Dendritic cell treated with granulocyte-macrophage colony-stimulating factor and Interleukin-4, amounts not matched to agents 40 ng/mL and 50 ng/mL, for 4 days (primary cell): ENCODE measurements at regions not wholly inside any gene's neighbourhood (a gene's known extent, or its start where the extent isn't known, plus 50 kb on each side); places are given as distances from the start of the nearest gene placed in this dataset.
"Not testable (repeated sequence)": the region's sequence is repeated elsewhere in the genome, so short reads cannot be mapped to it uniquely, and the experiment has no call there.

Experiments
- H3K27ac Mint-ChIP-seq: one replicate; pipeline ENCODE4 v1.8.0; 2022; ENCODE audit warnings: mild to moderate bottlenecking, mixed read lengths
- H3K27me3 Mint-ChIP-seq: one replicate; pipeline ENCODE4 v1.8.0; 2022; ENCODE audit warnings: mild to moderate bottlenecking, mixed read lengths
- H3K36me3 Mint-ChIP-seq: one replicate; pipeline ENCODE4 v1.8.0; 2022; ENCODE audit warnings: low read depth, mixed read lengths
- H3K4me1 Mint-ChIP-seq: one replicate; pipeline ENCODE4 v1.8.0; 2022; ENCODE audit warnings: low read depth, mixed read lengths
- H3K4me3 Mint-ChIP-seq: one replicate; pipeline ENCODE4 v1.8.0; 2022; ENCODE audit warnings: mild to moderate bottlenecking, moderate library complexity, mixed read lengths
- H3K9me3 Mint-ChIP-seq: one replicate; pipeline ENCODE4 v1.8.0; 2022; ENCODE audit warnings: mixed read lengths
- intact Hi-C: fragments of 100-400 bp; cut with micrococcal nuclease; formaldehyde crosslinking; loops from one replicate; pipeline ENCODE4 v1.15.0; 2022

DNA sequence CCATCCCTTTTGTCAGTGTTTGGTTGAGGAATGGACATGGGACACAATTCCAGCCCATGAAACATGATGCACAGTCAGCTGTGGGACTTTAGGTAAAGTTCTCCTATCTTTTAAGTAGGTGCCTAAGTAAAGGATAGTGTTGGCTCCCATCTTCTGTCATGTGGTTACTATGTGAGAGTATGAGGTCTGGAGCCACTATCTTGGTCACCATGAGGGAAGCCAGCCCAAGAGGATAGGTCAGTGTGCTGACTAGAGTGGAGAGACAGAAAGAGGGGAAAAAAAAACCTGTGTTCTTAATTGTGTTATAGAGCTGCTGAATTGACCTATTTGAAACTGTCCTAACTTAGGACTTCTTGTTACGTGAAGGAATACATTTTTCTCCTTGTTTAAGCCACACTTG is 89.7 kb upstream of the NAMPT start:
- Mint-ChIP-seq H3K4me1 (peaks cover 10% of the 10 kb centered on the region), H3K27ac (no peak overlapping the region), H3K36me3 (no peaks in the 10 kb centered on the region), H3K9me3 (no peaks in the 10 kb centered on the region), H3K4me3 (no peak overlapping the region), H3K27me3 (no peaks in the 10 kb centered on the region)
- intact Hi-C loops: no loop called here

DNA sequence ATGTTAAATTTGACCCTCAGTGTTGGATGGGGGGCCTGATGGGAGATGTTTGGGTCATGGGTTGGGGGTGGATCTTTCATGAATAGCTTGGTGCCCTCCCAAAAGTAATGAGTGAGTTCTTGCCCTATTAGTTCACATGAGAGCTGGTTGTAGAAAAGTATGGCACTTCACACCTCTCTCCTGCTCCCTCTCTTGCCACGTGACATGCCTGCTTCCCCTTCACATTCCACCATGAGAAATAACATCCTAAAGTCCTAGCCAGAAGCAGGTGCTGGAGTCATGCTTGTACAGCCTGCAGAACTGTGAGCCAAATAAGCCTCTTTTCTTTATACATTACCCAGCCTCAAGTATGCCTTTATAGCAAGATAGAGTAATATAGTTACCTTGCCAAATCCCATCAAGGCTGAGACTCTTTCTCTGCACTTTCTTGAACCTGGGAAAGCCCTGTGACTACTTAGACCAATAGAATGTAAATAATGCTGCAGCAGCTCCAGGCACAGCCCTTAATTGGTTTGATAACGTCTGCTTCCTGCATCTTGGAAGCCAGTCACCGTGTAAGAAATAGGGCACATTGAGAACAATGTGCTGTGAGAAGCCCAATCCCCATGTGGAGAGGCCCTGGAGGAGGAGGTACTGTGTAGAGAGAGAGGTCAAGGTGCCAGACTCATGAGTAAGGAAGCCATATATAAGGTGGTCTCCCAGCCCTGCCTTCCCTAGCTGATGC is 88.0 kb upstream of the NAMPT start:
- Mint-ChIP-seq H3K27me3 (no peaks in the 10 kb centered on the region), H3K4me3 (no peak overlapping the region)
- intact Hi-C loops: no loop called here

DNA sequence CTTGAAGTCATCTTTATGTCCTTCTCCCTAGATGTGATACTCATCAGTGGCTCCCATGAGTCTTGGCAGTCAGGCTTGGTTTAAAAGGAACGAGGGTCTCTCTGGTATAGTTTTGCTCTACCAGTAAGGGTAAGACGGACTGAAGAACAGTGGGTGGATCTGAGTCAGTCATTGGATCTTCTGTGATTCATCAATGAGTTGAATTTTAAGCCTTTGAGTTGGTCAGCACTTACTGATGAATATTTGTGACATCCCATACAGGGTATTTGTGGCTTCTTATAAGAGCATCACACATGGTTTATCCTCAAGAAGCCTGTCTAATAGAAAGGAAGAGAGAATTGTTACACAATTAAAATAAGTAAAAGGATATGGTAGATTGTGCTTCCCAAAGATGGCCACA is 87.3 kb upstream of the NAMPT start:
- H3K27ac Mint-ChIP-seq: no peak overlapping the region
- H3K9me3 Mint-ChIP-seq: no peaks in the 10 kb centered on the region
- peaks cover 15% of the 10 kb centered on the region for H3K4me1 Mint-ChIP-seq
- H3K36me3 Mint-ChIP-seq: no peaks in the 10 kb centered on the region
- H3K27me3 Mint-ChIP-seq: no peaks in the 10 kb centered on the region
- intact Hi-C loops: no loop called here
- no peak overlapping the region for H3K4me3 Mint-ChIP-seq

More for the DNA sequence above, 88.0 kb upstream of the NAMPT start:
- H3K36me3 Mint-ChIP-seq: no peaks in the 10 kb centered on the region
- peaks cover 12% of the 10 kb centered on the region for H3K4me1 Mint-ChIP-seq
- H3K9me3 Mint-ChIP-seq: no peaks in the 10 kb centered on the region
- H3K27ac Mint-ChIP-seq: no peak overlapping the region

- Mint-ChIP-seq H3K4me3 (no peak overlapping the region), H3K27me3 (no peaks in the 10 kb centered on the region), H3K9me3 (no peaks in the 10 kb centered on the region), H3K4me1 (peaks cover 19% of the 10 kb centered on the region), H3K27ac (no peak overlapping the region), H3K36me3 (no peaks in the 10 kb centered on the region)
- intact Hi-C loops: no loop called here
These were observed 86.8 kb upstream of the NAMPT start for GRCh38 chr7:106371629-106372028.

DNA sequence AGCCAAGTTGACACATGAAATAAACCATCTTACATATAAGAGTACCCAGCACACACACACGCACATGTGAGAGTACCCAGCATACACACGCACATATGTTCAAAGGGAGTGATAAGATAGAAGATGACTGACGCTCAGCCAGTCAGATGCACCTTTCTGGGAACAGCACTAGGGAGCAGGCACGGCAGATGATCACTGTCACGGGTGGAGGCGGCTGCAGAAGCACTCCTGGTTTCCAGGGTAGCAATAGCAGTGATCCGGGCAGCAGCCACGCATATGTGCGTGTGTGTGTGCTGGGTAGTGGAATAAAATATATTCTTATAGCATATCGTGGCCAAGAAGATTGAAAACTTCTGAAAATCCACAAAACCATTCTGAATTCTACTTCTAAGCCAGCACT is 85.8 kb upstream of the NAMPT start:
- no peaks in the 10 kb centered on the region for H3K9me3 Mint-ChIP-seq
- H3K4me1 Mint-ChIP-seq: peaks cover 21% of the 10 kb centered on the region
- no peak overlapping the region for H3K4me3 Mint-ChIP-seq
- no peaks in the 10 kb centered on the region for H3K36me3 Mint-ChIP-seq
- no peak overlapping the region for H3K27ac Mint-ChIP-seq
- intact Hi-C loops: no loop called here
- H3K27me3 Mint-ChIP-seq: no peaks in the 10 kb centered on the region

DNA sequence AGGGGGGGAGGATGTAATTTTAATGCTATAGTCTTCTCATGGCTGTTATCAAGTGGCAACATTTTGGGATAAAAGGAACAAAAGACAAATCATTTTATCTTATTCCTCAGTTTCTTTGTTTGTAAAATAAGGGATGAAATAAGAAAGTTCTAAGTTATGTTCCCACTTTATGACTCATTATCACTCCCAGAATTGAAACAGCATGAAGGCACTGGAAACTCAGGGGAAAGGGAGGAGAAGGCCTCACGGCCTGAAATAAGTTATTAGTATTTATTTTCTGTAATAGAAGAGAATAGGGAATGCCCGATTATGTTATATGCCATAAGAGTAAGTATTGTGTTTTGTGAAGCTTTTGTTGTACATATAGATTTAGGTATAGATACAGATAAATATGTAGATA is 85.0 kb upstream of the NAMPT start:
- H3K4me3 Mint-ChIP-seq: no peak overlapping the region
- H3K4me1 Mint-ChIP-seq: peaks cover 26% of the 10 kb centered on the region
- no peaks in the 10 kb centered on the region for H3K36me3 Mint-ChIP-seq
- intact Hi-C loops: loop anchor here (5.0 kb wide), 3 partner anchors 88 to 193 kb away; partner anchors contain the start of gene NAMPT
- no peaks in the 10 kb centered on the region for H3K27me3 Mint-ChIP-seq
- H3K9me3 Mint-ChIP-seq: no peaks in the 10 kb centered on the region
- no peak overlapping the region for H3K27ac Mint-ChIP-seq

GRCh38 chr7:106369352-106369751 is 84.6 kb upstream of the NAMPT start:
- H3K4me3 Mint-ChIP-seq: no peak overlapping the region
- no peaks in the 10 kb centered on the region for H3K36me3 Mint-ChIP-seq
- intact Hi-C loops: loop anchor here (5.0 kb wide), 3 partner anchors 87 to 192 kb away; partner anchors contain the start of gene NAMPT
- H3K27ac Mint-ChIP-seq: no peak overlapping the region
- peaks cover 26% of the 10 kb centered on the region for H3K4me1 Mint-ChIP-seq
- no peaks in the 10 kb centered on the region for H3K27me3 Mint-ChIP-seq
- H3K9me3 Mint-ChIP-seq: no peaks in the 10 kb centered on the region

GRCh38 chr7:106367664-106368063 is 82.9 kb upstream of the NAMPT start:
- H3K9me3 Mint-ChIP-seq: no peaks in the 10 kb centered on the region
- no peak overlapping the region for H3K4me3 Mint-ChIP-seq
- H3K36me3 Mint-ChIP-seq: no peaks in the 10 kb centered on the region
- intact Hi-C loops: loop anchor here (5.0 kb wide), 3 partner anchors 85 to 190 kb away; partner anchors contain the start of gene NAMPT
- no peaks in the 10 kb centered on the region for H3K27me3 Mint-ChIP-seq
- H3K4me1 Mint-ChIP-seq: peaks cover 28% of the 10 kb centered on the region
- H3K27ac Mint-ChIP-seq: peak overlapping the region; percentile 33

DNA sequence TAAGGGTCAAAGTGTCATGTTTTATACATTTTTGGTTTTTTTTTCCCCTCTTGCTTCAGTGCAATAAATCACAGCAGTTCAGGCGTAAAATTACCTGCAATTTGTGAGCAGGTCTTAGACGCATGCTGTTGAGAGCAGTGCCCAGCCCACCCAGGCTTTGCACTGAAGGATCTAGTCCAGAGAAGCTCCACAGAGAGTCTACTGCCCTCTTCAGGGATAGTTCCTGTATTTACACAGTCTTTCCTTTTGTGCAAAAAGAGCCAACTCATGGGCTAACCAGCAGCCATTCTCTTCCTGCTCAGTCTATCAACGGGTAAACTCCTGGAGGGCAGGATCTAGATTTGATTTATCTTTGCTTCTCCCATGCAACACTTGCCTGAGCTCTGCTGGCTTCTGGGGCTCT is 82.2 kb upstream of the NAMPT start:
- H3K9me3 Mint-ChIP-seq: no peaks in the 10 kb centered on the region
- H3K36me3 Mint-ChIP-seq: no peaks in the 10 kb centered on the region
- H3K4me3 Mint-ChIP-seq: no peak overlapping the region
- H3K27ac Mint-ChIP-seq: peak overlapping the region; percentile 33
- intact Hi-C loops: loop anchor here (5.0 kb wide), 3 partner anchors 85 to 190 kb away; partner anchors contain the start of gene NAMPT
- no peaks in the 10 kb centered on the region for H3K27me3 Mint-ChIP-seq
- peaks cover 34% of the 10 kb centered on the region for H3K4me1 Mint-ChIP-seq

DNA sequence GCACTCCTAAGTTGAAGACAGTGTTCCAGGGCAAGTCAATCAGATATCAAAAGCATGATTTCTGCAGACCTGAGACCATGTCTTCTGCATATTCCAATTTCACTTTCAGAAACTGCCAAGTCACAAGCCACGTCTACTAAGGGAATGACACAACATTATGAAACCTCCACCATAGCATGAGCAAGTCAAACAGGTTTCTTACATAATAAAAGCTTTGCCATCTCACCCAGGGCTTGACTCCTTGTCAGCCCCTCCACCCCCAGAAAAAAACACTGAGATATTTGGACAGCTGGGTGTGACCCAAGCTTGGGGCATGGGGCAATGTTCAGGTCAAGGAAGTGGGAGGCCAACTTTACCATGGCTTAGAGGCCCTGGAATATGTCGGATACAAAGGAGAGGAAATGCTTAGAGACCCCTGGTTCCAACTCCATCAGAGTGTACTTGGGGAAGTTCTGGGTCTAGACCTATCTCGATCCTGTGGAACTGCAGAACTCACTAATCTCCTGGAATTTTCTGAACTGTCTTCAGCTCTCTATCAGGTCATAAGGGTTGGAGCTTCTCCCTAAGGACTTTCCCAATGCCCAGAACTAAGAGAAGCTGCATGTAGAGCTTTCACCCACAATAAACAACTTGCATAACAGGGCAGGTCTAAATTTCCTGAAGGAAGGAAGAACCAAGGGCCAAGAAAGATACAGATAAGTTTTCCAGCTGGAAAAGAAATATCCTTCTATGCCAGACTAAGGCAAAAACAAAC is 80.6 kb upstream of the NAMPT start:
- Mint-ChIP-seq H3K9me3 (peaks cover 11% of the 10 kb centered on the region), H3K4me3 (no peak overlapping the region), H3K27ac (peak overlapping the region; percentile 46), H3K36me3 (no peaks in the 10 kb centered on the region), H3K4me1 (peaks cover 34% of the 10 kb centered on the region), H3K27me3 (peaks cover 8% of the 10 kb centered on the region)
- intact Hi-C loops: loop anchor here (2.0 to 5.0 kb wide), 4 partner anchors 19 to 188 kb away; partner anchors contain the start of gene NAMPT

GRCh38 chr7:106362507-106362906 is 77.7 kb upstream of the NAMPT start:
- H3K4me1 Mint-ChIP-seq: peaks cover 27% of the 10 kb centered on the region
- H3K27me3 Mint-ChIP-seq, H3K27ac Mint-ChIP-seq, H3K36me3 Mint-ChIP-seq, intact Hi-C loops, H3K4me3 Mint-ChIP-seq: not testable (repeated sequence)
- H3K9me3 Mint-ChIP-seq: peaks cover 17% of the 10 kb centered on the region

- Mint-ChIP-seq H3K4me3 (no peak overlapping the region), H3K27me3 (peaks cover 9% of the 10 kb centered on the region), H3K4me1 (peaks cover 18% of the 10 kb centered on the region), H3K27ac (no peak overlapping the region), H3K9me3 (peaks cover 17% of the 10 kb centered on the region), H3K36me3 (no peaks in the 10 kb centered on the region)
- intact Hi-C loops: no loop called here
These were observed 73.4 kb upstream of the NAMPT start for GRCh38 chr7:106358103-106358663.

DNA sequence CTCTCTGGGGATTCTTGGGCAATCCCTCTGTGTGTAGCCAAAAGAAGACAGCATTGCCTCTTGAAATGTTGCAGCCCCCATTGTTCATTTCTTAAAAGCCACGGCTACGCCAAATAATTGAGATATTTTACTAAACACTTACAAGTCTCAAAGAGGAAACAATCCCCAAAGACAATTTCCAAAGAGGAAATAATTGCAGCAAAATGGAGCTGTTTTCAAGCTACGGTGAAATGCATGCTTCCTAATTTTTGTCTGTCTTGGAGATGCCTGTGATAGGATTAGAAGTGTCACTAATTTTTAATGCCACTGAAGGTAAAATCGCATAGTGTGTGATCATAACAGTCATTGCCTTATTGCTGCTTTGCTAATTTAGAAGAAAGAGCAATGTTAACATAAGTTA is 72.9 kb upstream of the NAMPT start:
- Mint-ChIP-seq H3K4me3 (no peak overlapping the region), H3K4me1 (peaks cover 16% of the 10 kb centered on the region), H3K9me3 (peaks cover 17% of the 10 kb centered on the region), H3K36me3 (no peaks in the 10 kb centered on the region), H3K27ac (no peak overlapping the region), H3K27me3 (peaks cover 9% of the 10 kb centered on the region)
- intact Hi-C loops: no loop called here

- H3K36me3 Mint-ChIP-seq: no peaks in the 10 kb centered on the region
- no peak overlapping the region for H3K27ac Mint-ChIP-seq
- peaks cover 4% of the 10 kb centered on the region for H3K9me3 Mint-ChIP-seq
- H3K4me3 Mint-ChIP-seq: no peak overlapping the region
- H3K4me1 Mint-ChIP-seq: peaks cover 10% of the 10 kb centered on the region
- peaks cover 1% of the 10 kb centered on the region for H3K27me3 Mint-ChIP-seq
- intact Hi-C loops: no loop called here
These were observed 70.0 kb upstream of the NAMPT start for GRCh38 chr7:106354822-106355221.
